Embryonic facial prominence (tissue), 1 donor: ENCODE measurements at regions not wholly inside any gene's neighbourhood (a gene's known extent, or its start where the extent isn't known, plus 50 kb on each side); places are given as distances from the start of the nearest gene placed in this dataset.

ENCODE experiments used
- DNase-seq: peaks from one replicate; pipeline ENCODE4 v3.0.0-alpha.2; 2016; ENCODE audit errors: extremely low spot score

DNA sequence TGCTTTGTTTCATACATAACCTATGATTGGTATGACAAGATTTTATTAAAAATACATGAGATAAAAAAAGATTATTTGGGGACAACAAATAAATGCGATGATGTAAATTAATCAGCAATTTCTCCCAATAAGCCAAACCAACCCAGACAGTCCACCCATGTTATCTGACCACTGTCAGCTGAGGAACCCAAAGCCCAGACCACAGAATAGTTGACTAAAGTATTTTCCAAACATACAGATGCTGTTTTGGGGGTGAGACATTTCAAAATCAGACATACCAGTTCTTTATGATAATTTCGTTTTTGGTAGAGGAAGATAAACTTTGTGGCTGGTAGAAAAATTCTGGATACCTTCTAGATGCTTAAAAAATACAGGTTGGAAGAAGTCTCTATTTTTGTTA, 650.8 kb upstream of the FAM241A start:
- no peak for DNase-seq

DNA sequence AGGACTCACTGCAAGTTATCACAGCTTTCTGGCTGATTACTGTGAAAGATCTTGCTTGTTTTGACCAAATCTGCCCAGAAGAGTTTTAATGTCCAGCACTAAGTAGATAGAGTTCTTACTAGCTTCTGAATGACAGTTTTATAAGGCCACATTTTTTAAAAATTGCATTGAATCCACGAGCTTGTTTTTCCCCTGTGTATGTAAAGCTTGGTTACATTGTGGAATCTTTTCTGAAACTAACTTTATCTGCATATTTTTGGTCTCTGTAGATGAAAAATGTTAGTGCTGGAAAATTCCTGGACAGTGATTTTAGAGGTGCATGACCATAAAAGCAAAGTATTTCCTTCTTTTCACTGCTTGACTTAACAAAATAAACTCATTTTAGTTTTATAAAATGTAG, 650.3 kb upstream of the FAM241A start:
- DNase-seq, result no peak

DNA sequence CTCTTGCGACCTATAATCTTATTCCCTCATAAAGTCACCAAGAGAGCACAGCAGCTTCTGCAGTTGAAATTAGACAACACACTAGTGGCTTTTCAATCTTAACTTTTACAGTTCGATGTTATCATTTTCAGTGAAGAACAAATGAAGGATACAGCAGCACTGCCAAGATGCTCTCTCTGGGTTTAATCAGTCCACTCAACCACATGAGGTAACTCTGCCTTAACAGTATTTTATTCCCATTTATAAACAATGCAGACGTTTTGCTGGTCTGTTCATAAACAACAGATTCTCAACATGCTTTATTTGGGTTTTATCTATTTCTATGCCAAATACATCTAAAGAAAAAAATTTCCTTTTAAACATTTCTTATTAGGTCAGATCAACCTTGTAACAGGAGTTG, 646.0 kb upstream of the FAM241A start:
- no peak for DNase-seq

DNA sequence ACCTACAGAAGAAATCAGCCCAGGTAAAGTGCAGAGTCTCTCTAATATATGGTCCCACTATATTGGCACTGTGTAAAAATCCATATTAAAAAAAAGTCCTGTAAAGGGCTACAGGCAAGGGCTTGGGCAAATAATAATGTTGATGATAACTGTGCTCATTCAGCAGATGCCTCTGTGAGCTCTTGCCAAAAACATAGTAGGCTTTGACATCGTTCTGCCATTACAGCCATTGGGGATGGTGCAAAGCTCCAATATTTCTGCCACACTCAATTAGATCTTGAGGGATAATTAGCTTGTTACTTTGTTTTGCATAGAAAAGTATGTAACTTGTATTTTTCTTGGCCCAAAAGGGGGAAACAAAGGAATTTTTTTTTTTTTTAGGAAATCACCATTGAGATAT, 645.5 kb upstream of the FAM241A start:
- DNase-seq, result no peak

DNA sequence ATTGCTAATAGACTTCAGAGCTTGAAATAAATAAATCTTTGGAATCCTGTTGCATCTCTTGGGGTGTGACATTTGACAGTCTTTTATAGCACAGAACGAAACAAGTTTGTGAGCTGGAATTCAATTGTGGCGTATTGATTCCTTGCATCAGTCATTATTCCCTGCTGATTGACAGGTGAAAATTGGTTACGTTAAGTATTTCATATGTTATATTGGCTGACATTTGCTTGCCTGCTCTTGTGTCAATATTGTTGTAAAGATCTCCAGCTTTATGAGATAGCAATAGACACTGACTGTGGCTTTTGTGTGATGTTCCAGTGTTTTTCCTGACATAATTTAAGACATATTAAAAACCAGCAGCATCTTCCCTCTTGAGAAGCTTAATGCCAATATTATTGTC, 644.4 kb upstream of the FAM241A start:
- no peak for DNase-seq

DNA sequence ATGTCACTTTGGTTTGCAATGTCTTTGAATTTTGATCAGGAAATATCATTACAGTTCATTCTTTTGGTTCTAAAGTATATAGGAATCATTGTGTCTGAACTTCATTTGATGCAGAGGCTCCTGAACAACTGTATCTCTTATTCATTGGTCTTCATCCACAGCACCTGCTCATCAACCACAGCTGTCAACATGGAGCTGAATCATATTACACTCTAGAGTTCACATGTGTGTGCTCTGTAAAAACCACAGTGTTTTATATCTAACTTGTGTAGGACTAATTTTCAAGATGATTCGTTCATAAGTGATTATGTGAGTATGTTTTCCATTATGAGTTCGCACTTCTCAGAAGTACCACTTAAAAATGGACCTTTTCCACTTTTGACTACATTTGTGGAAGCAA, 643.3 kb upstream of the FAM241A start:
- DNase-seq, result no peak

DNA sequence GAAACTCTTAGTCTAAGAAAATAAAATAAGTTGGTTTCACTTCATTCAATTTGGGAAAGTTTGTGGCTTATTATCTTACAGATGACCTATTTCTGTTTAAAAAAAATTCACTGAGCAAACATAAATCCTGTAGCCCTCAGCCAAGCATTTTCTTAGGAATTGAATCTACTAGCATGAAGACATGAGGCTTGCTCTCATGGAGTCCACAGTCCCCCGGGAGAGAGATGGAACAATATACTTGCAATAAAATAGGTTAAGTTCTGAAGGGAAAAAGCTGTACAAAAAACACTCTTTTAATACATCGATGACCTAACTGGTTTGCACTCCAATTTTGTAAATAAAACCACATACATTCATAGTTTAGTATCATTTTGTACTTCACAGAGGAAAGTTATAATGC, 642.6 kb upstream of the FAM241A start:
- no peak for DNase-seq

DNA sequence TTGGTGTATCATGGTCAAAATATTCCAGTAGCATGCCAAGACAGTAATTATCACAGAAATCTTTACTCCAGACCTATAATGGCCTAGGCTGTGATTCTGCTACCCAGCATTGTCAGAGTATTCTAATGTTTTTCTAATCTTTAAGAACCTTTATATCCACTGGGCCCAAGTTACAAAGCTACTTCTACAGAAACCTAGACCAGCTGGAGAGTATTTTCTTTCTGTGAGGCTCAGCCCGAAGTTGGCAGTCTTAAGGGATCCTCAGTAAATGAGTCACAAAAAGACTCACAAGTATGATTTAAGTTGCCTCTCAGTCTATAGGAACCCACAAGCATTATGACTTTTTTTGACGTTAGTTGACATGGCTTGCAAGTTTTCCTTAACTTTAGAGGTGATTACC, 638.5 kb upstream of the FAM241A start:
- DNase-seq, result no peak

DNA sequence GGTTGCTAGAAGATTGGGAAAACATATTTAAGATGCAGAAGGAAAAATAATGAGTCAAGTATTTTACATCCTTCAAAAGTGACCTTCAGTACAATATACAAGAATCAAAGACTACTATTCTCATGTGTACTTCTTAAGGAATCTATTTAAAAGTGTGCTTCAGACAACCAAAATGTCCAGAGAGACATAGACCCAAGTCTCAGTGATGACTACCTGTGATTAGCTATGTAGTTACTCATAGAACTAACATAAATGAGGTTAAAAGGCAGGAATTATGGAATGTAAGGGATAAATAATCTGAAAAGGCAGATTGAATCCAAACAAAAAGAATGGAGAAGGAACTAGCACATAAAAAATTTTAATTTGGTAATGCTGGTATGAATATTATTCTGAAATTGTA, 634.7 kb upstream of the FAM241A start:
- no peak for DNase-seq

DNA sequence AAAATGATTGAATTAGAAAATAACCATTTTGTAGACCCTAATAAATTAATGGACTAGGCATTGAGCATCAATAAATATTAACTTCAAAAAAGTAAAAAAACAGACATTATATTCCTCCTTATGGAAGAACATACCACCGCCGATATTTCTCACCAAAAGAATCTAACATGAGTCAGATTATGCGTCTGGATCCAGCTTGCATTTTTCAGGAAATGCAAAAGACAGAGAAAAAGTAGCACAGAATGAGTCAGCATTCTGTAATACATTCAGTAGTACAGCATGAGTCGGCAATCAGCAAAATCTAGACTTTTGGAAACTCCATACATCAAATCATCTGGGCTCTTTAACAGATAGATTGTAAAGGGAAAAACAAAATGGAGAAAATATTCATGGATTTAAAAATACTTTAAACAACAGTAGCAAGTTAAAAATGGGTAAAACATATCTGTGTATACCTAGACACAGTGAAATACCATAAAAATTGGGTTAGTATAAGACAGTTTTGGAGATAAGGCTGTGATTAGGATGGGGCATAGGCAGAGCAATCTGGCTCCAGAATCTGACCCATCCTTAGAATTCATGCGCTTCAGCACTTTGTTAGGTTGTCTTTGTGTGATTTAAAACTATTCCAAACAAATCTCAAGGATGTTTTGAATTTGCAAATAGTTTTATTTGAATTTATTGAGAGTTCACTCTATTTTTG, 633.0 kb upstream of the FAM241A start:
- DNase-seq, result no peak

DNA sequence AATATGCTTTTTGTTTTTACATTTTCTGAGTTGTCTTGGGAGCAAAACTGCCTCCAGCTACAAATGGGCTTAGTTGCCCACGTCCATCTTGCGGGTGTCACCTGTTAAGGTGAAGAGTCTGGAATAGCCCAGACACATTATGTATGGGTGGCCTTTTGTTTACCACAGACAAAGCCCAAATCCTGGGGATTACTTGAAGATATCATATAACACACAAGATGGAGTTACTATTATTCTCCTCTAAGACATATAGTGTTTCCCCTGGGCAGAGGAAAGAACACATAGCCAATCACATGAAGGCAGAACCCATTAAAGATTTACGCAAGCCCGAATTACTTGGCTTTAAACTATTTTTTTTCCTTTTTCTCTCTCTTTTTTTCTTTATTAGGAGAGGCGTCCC, 625.6 kb upstream of the FAM241A start:
- DNase-seq, result no peak

DNA sequence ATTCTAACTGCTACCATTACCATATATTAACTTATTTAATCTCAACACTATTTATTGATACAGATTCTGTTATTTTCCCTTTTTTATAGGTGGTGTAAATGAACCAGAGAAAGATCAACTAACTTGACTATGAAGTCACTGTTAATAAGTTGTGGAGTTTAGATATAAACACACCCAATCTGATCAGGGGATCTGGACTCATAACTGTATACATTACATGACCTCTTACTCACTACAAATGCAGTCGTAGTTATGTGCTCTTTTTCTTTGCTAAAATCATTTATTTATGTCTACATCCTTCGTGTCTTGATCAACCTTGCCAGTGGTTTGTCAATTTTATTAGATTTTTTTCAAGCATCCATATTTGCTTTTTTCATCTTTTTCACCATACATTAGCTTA, 614.8 kb upstream of the FAM241A start:
- DNase-seq, result no peak

DNA sequence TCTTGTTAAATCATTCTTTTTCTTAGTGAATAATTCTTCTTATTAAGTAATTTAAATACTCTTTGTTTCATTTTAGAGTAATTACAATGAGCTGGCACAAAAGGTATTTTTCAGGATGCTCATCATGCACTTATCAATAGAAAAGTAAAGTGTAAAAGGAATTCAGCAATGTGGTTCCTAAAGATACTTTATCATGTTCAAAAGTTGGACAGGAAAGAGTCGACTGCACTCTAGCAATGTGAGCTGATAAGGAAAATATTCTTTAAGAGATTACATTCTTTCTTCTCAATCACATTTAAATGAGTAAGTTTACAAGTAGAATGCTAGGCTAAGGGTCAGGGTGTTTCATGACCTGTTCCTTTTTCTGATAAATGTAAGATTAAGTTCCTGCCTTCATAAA, 609.5 kb upstream of the FAM241A start:
- DNase-seq, result no peak

DNA sequence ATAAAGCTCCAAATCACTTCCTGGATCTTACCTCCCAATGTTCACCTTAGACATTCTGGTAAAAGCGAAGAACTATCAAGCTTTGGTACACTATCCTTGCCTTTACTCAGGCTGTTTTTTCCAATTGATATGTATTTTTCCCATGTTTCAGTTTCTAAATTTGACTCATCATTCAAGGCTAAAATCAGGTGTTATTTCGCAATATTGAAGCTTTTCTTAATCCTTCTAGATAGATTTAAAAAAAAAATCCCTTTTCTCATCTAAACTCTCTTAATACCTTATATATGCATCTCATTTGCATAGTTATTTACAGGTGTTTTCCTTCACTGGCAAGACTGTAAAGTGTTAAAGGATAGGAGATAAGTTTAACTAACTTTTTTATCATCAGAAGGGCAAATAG, 608.1 kb upstream of the FAM241A start:
- no peak for DNase-seq

DNA sequence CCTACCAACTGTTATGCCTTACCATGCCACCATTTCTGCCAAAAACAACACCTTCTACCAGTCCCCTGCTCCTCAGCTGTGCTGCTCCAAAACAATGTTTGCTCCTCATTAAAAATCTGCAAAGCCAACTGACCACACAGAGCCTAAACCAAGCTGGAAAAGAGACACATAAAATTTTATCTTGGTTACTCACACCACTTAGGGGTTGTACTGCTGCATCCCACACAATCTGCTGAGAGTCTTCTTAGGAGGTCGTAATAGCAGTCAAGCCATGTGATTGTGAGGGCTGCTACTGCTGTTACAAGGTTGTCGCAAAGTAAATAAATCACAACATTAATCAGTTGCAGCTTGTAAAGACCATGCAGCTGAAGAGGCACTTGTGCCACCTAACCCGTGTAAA, 607.4 kb upstream of the FAM241A start:
- no peak for DNase-seq

DNA sequence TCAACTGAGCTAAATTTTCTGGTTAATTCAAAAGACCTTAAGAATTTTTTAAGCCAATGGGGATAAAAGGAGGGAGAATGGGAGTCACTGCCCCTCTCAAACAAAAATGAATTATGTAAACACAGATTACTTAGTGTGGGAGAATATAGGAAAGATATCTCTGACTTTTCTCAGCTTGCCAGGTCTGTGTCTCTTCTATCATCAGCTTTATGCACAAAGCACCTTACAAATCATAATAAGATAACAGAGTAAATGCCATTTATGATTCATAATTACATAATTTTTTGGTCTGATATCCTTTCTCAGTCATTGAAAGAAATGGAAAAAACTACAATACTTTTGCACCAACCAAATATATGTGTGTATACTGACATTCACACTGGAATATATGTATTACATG, 604.6 kb upstream of the FAM241A start:
- DNase-seq, result no peak

DNA sequence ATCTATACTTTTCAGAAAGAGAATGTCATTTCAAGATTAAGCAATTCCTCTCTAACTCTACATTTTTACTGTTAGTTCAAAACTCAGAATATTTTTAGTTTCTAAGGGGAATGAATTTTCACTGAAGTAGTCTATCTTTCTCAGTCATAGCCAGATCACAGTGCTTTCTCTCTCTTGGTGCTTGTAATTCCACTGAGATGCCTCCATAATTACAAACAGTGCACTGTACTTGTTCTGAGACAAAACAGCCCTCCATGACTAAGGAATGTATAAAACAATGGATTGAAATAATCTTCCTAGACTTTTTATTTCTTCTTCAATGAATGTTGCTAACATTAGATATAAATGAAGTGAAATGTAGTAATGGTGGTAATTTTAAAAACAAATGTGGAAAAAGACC, 603.2 kb upstream of the FAM241A start:
- no peak for DNase-seq

DNA sequence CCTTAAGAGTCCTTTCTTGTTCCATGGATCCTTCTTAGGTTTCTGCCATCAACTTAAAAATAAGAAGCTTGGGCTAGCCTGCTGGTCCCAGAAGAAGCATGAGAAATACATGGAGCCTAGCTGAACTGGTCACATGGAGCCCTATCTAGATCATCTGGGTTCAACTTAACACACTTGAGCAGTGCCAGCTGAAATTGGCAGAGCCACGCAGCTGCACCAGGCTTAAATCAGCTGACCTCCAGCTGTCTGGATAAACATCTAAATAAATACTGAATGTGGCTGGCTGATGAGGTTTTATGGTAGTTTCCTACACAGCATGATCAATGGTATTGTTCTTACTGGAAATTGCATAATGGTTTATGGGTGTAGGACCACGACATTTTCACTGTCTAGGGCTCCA, 598.4 kb upstream of the FAM241A start:
- DNase-seq, result no peak

DNA sequence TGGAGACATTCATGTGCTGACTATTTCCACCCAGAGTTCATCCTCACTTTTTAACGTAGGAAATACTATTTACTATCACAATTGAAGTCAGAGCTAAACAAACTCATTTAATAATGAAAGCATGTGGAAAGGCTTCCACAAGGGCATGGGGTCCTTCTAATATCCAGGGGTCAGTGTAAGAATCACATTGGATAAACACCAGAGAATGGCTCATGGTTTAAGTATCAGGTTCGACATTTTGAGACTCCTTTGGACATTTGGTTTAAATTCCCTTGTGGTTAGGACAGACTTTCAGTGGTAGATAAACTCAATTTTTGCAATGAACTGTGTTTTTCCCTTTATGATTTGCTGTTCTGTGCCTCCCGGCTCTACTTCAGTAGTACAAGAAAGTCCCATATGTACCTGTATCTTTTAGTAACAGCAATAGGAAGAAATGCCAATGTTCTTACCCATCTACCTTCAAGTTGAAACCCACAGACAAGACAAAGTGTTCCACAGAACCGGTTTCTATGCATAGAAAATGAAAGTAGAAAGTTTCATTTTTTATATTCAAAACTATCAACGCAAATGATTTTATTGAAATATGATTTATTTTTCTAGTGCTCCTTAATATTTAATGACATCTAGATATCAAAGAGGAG, 589.0 kb upstream of the FAM241A start:
- no peak for DNase-seq

DNA sequence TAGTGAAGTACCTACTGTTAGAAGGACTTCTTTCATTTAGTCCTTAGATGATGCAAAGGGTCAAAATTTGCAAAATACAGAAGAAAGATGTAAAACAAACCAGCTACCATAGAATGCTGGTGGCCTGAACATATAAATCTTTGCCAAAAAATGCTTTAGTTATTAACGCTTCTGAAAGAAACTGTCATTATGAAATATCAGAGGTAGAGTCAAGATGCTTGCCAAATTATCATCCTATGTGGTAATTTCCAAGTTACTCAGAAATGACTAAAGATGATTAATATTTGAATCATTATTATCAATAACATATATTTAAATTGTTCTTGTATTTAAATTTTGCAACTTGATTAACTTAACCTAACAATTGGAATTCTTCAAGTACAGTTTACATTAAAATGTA, 588.4 kb upstream of the FAM241A start:
- DNase-seq, result no peak

DNA sequence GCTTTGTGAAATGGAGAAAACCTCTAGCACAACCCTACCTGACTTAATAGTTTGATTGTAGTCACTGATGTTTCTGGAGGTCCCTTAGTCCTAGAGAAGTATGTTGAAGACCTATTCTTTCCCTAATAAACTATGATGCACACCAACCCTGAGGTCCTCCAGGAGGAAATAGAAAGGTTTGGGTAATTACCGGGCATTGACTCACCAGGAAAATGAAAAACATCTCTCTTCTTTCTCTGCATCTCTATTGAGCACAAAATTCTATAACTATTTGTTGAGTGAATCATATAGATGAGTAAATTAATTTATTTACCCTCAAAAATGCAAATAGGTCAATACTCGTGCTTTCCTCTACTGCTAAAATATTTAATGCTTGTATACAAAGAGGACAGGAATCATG, 582.4 kb upstream of the FAM241A start:
- DNase-seq, result no peak

DNA sequence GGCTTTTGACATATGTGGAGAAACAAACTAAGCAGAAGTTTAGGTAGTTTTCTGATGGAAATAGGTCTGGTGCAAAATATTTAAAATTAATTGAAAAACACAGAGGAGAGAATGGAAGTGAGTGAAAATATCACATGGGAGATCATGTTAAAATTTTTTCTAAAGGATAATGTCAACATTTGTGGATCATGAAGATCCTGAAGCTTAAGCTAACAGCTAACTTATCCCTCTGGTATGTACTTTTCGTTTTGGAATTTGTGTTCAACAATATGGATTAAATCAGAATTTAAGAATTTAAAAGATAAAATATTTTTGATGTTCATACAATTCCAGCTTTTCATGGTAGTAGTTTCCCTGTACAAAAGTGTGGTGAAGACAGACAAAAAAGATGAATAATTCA, 572.8 kb upstream of the FAM241A start:
- no peak for DNase-seq

DNA sequence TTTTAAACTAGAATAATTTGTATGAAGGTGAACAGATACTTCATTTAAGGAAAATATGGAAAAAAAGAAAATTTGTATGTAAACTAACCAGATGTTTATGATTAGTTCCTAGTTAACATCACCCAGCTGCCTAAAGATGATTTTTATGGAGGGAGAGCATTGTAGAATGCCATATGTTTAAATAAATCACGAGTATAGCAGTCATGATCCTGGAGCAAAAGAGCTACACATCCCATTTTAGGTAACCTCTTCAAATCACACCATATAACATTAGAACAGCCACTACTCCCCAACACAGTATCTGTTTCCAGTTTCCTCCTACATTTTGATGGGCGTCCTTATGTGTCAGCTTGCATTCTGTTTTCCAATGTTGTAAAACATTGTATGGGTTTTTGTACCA, 571.9 kb upstream of the FAM241A start:
- no peak for DNase-seq

DNA sequence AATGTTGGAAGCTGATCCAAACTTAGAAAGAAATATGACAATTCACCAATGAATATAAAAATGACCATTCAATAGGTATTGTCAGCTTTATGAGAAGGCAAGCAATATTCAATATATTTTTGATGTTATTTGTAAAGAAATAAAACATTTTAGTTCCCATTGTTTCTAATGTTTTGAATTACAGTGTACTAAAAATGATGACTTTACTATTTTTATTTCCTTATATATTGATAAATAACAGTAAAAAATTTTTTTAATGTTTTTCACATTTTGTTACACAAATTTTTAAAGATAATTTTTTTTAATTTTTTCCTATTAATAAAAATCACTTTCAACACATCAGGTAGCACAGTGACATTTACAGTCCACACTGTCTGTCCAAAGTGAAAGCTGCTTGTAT, 565.5 kb upstream of the FAM241A start:
- no peak for DNase-seq
